Thoracic aorta (tissue), 2 donors: ENCODE measurements at regions not wholly inside any gene's neighbourhood (a gene's known extent, or its start where the extent isn't known, plus 50 kb on each side); places are given as distances from the start of the nearest gene placed in this dataset.

ENCODE experiments used
- ATAC-seq: fragments of 150-250 bp; one replicate; pipeline ENCODE4 v1.8.0; 2017; ENCODE audit warnings: low read depth; ENCODE audit not compliant: insufficient number of reproducible peaks, low FRiP score
- DNase-seq: peaks from one replicate; pipeline ENCODE4 v3.0.0-alpha.2; 2020; ENCODE audit warnings: low spot score
- H3K27ac ChIP-seq, 2 donors: fragments of 200-600 bp; sonication (generic); 1 replicate in 1 of 2; 2 replicates in 1 of 2; pipeline ENCODE4 v1.5.1; 2016; ENCODE audit warnings: mild to moderate bottlenecking in 2 of 2, moderate library complexity in 2 of 2
- H3K27me3 ChIP-seq: fragments of 200-600 bp; sonication (generic); replicated peaks from 2 replicates; pipeline ENCODE4 v1.6.0; 2016; ENCODE audit warnings: mild to moderate bottlenecking; ENCODE audit not compliant: insufficient read depth
- H3K36me3 ChIP-seq: fragments of 200-600 bp; sonication (generic); one replicate; pipeline ENCODE4 v1.5.1; 2016
- H3K4me1 ChIP-seq, 2 donors: fragments of 200-600 bp; sonication (generic); 1 replicate in 1 of 2; 2 replicates in 1 of 2; pipeline versions ENCODE4 v1.5.1 to v1.6.0; 2016; ENCODE audit warnings: low read depth in 2 of 2, mild to moderate bottlenecking in 1 of 2; ENCODE audit not compliant: control insufficient read depth in 1 of 2
- H3K4me3 ChIP-seq: fragments of 200-600 bp; sonication (generic); 2 replicates; pipeline ENCODE4 v1.5.1; 2016; ENCODE audit warnings: mild to moderate bottlenecking
- H3K9me3 ChIP-seq: fragments of 200-600 bp; sonication (generic); 2 replicates; pipeline ENCODE4 v1.5.1; 2016
- TF ChIP-seq, protein P1 (sequence below): fragments of 200-600 bp; sonication (generic); IDR thresholded peaks from one replicate; pipeline ENCODE4 v1.5.1; 2019; ENCODE audit warnings: antibody characterized with exemption

- ATAC-seq (no peak), DNase-seq (no peak)
- Histone ChIP-seq H3K27me3 (no peaks in the 10 kb centered on the region), H3K36me3 (no peaks in the 10 kb centered on the region), H3K9me3 (no peaks in the 10 kb centered on the region), H3K4me3 (no peak overlapping the region), H3K4me1 (no peaks in the 10 kb centered on the region), H3K27ac (no peak overlapping the region)
- TF ChIP-seq, protein P1, sequence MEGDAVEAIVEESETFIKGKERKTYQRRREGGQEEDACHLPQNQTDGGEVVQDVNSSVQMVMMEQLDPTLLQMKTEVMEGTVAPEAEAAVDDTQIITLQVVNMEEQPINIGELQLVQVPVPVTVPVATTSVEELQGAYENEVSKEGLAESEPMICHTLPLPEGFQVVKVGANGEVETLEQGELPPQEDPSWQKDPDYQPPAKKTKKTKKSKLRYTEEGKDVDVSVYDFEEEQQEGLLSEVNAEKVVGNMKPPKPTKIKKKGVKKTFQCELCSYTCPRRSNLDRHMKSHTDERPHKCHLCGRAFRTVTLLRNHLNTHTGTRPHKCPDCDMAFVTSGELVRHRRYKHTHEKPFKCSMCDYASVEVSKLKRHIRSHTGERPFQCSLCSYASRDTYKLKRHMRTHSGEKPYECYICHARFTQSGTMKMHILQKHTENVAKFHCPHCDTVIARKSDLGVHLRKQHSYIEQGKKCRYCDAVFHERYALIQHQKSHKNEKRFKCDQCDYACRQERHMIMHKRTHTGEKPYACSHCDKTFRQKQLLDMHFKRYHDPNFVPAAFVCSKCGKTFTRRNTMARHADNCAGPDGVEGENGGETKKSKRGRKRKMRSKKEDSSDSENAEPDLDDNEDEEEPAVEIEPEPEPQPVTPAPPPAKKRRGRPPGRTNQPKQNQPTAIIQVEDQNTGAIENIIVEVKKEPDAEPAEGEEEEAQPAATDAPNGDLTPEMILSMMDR: no peak
Observed at GRCh38 chr4:132317923-132318322, 831.2 kb upstream of the PCDH10 start.

- TF ChIP-seq, protein P1: no peak
- Histone ChIP-seq H3K4me1 (no peaks in the 10 kb centered on the region), H3K9me3 (no peaks in the 10 kb centered on the region), H3K4me3 (no peak overlapping the region), H3K27me3 (no peaks in the 10 kb centered on the region), H3K36me3 (no peaks in the 10 kb centered on the region), H3K27ac (no peak overlapping the region)
- ATAC-seq: no peak
- DNase-seq: no peak
Observed at GRCh38 chr4:132328761-132329160, 820.3 kb upstream of the PCDH10 start.

GRCh38 chr4:132330994-132331393 is 818.1 kb upstream of the PCDH10 start:
- ATAC-seq: no peak
- no peaks in the 10 kb centered on the region for H3K4me1 ChIP-seq
- no peaks in the 10 kb centered on the region for H3K36me3 ChIP-seq
- no peak for DNase-seq
- H3K9me3 ChIP-seq: no peaks in the 10 kb centered on the region
- H3K27me3 ChIP-seq: no peaks in the 10 kb centered on the region
- no peak overlapping the region for H3K4me3 ChIP-seq
- H3K27ac ChIP-seq: no peak overlapping the region
- TF ChIP-seq, protein P1: no peak

GRCh38 chr4:132332932-132333723 is 816.0 kb upstream of the PCDH10 start:
- H3K27me3 ChIP-seq: no peaks in the 10 kb centered on the region
- H3K36me3 ChIP-seq: no peaks in the 10 kb centered on the region
- H3K4me3 ChIP-seq: no peak overlapping the region
- TF ChIP-seq, protein P1: no peak
- no peaks in the 10 kb centered on the region for H3K9me3 ChIP-seq
- no peak for ATAC-seq
- H3K4me1 ChIP-seq: no peaks in the 10 kb centered on the region
- DNase-seq: no peak
- no peak overlapping the region for H3K27ac ChIP-seq

- Histone ChIP-seq H3K4me1 (no peaks in the 10 kb centered on the region), H3K9me3 (no peaks in the 10 kb centered on the region)
- no peak for ATAC-seq
Observed at GRCh38 chr4:132333724-132334047, 815.4 kb upstream of the PCDH10 start.

More at GRCh38 chr4:132333724-132334047, 815.4 kb upstream of the PCDH10 start:
- no peak for DNase-seq
- H3K36me3 ChIP-seq: no peaks in the 10 kb centered on the region
- TF ChIP-seq, protein P1: no peak
- no peak overlapping the region for H3K27ac ChIP-seq
- no peak overlapping the region for H3K4me3 ChIP-seq
- H3K27me3 ChIP-seq: no peaks in the 10 kb centered on the region
